ENCODE measurements at regions not wholly inside any gene's neighbourhood (a gene's known extent, or its start where the extent isn't known, plus 50 kb on each side); places are given as distances from the start of the nearest gene placed in this dataset.

DNA sequence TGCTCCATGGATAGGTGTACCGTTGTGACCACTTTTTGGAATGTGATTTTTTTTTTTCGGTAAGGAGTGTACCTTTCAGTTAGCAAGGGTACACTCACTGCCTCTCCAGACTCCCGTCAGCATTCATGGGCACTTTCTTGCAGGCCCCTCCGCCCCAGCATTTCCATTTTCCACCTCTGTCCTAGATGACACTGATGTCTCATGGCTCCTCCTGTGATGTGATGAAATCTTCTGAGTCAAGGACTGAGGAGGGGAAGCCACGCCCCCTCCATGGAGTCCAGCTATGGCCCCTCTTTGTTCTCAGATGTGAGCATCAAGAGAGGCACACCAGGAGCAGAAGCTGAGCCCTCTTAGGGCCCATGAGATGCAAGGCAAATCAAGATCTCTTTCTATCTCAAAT lies 61.8 kb downstream of the CTSL start:
- CTCF ChIA-PET = no interaction called here
- no peak overlapping the region for H3K27ac ChIP-seq (ENCODE audit: low read length)
- no peaks in the 10 kb centered on the region for H3K4me1 ChIP-seq (ENCODE audit: control insufficient read depth, insufficient read depth, low read length)
- ATAC-seq (no peak), DNase-seq (ENCODE audit: low read depth, low spot score) (no peak)
- no TSS peak for BruUV-seq (replicated peaks)
- in situ Hi-C loops (cut with HindIII; ENCODE audit: low pct_unique_long_range_greater_than_20kb, low sequenced_read_pairs) = no loop called here
- TF ChIP-seq, protein P1, sequence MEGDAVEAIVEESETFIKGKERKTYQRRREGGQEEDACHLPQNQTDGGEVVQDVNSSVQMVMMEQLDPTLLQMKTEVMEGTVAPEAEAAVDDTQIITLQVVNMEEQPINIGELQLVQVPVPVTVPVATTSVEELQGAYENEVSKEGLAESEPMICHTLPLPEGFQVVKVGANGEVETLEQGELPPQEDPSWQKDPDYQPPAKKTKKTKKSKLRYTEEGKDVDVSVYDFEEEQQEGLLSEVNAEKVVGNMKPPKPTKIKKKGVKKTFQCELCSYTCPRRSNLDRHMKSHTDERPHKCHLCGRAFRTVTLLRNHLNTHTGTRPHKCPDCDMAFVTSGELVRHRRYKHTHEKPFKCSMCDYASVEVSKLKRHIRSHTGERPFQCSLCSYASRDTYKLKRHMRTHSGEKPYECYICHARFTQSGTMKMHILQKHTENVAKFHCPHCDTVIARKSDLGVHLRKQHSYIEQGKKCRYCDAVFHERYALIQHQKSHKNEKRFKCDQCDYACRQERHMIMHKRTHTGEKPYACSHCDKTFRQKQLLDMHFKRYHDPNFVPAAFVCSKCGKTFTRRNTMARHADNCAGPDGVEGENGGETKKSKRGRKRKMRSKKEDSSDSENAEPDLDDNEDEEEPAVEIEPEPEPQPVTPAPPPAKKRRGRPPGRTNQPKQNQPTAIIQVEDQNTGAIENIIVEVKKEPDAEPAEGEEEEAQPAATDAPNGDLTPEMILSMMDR (IDR thresholded peaks at IDR 0.05) = no peak
- no peak for TF ChIP-seq TCF7L2 (IDR thresholded peaks at IDR 0.05; ENCODE audit: low read depth, low read length)
- TF ChIP-seq SIN3A (IDR thresholded peaks at IDR 0.05; ENCODE audit: borderline replicate concordance, insufficient read depth, low read depth, low read length) = no peak
- TF ChIP-seq, protein P2, sequence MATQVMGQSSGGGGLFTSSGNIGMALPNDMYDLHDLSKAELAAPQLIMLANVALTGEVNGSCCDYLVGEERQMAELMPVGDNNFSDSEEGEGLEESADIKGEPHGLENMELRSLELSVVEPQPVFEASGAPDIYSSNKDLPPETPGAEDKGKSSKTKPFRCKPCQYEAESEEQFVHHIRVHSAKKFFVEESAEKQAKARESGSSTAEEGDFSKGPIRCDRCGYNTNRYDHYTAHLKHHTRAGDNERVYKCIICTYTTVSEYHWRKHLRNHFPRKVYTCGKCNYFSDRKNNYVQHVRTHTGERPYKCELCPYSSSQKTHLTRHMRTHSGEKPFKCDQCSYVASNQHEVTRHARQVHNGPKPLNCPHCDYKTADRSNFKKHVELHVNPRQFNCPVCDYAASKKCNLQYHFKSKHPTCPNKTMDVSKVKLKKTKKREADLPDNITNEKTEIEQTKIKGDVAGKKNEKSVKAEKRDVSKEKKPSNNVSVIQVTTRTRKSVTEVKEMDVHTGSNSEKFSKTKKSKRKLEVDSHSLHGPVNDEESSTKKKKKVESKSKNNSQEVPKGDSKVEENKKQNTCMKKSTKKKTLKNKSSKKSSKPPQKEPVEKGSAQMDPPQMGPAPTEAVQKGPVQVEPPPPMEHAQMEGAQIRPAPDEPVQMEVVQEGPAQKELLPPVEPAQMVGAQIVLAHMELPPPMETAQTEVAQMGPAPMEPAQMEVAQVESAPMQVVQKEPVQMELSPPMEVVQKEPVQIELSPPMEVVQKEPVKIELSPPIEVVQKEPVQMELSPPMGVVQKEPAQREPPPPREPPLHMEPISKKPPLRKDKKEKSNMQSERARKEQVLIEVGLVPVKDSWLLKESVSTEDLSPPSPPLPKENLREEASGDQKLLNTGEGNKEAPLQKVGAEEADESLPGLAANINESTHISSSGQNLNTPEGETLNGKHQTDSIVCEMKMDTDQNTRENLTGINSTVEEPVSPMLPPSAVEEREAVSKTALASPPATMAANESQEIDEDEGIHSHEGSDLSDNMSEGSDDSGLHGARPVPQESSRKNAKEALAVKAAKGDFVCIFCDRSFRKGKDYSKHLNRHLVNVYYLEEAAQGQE (IDR thresholded peaks at IDR 0.05; ENCODE audit: insufficient read depth in 1 of 2, low read depth in 2 of 2, low read length in 1 of 2) = no peak
- TF ChIP-seq POLR2AphosphoS5 (IDR thresholded peaks at IDR 0.05; ENCODE audit: low read depth, low read length) = no peak
- H3K27me3 ChIP-seq (ENCODE audit: control insufficient read depth, insufficient read depth, low read length) = no peaks in the 10 kb centered on the region
- POLR2A ChIA-PET = no interaction called here
- H3K36me3 ChIP-seq (ENCODE audit: control insufficient read depth, insufficient read depth, low read length) = no peaks in the 10 kb centered on the region
- intact Hi-C loops (cut with micrococcal nuclease; ENCODE audit: unreplicated experiment) = no loop called here
- no peaks in the 10 kb centered on the region for H3K9me3 ChIP-seq (ENCODE audit: control insufficient read depth, insufficient read depth, low read depth, low read length)
- H3K4me3 ChIP-seq (ENCODE audit: low read depth in 2 of 2, low read length in 2 of 2) = no peak overlapping the region

DNA sequence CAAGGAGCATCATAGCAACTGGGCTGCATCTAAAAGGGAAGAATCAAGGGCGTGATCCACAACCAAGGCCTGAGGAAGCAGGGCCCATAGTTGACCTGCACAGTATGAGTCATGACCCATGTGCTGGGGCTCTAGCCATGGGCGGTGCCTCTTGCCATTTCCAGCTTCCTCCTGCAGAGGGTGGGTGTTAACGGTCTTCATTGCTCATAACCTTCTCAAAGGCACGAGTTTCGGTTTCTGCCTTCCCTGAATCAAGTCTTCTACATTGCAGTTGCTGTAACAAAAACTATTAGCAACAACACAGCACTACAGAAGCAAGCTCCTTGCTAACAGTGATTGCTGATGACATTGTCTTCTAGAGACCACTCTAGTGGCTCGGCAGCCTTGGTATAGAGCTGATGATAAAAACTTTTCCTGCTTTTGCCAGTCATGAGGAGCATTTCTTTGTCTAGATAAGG lies 66.9 kb downstream of the CTSL start:
- ATAC-seq (no peak), DNase-seq (ENCODE audit: low read depth, low spot score) (no peak)
- no peaks in the 10 kb centered on the region for H3K4me1 ChIP-seq (ENCODE audit: control insufficient read depth, insufficient read depth, low read length)
- no peak overlapping the region for H3K27ac ChIP-seq (ENCODE audit: low read length)
- BruUV-seq (replicated peaks) = no TSS peak
- CTCF ChIA-PET = no interaction called here
- no peaks in the 10 kb centered on the region for H3K36me3 ChIP-seq (ENCODE audit: control insufficient read depth, insufficient read depth, low read length)
- POLR2A ChIA-PET = no interaction called here
- no peaks in the 10 kb centered on the region for H3K9me3 ChIP-seq (ENCODE audit: control insufficient read depth, insufficient read depth, low read depth, low read length)
- intact Hi-C loops (cut with micrococcal nuclease; ENCODE audit: unreplicated experiment) (no loop called here), in situ Hi-C loops (cut with HindIII; ENCODE audit: low pct_unique_long_range_greater_than_20kb, low sequenced_read_pairs) (no loop called here)
- TF ChIP-seq, protein P1 (IDR thresholded peaks at IDR 0.05) = no peak
- TF ChIP-seq, protein P2 (IDR thresholded peaks at IDR 0.05; ENCODE audit: insufficient read depth in 1 of 2, low read depth in 2 of 2, low read length in 1 of 2) = no peak
- no peak for TF ChIP-seq POLR2AphosphoS5 (IDR thresholded peaks at IDR 0.05; ENCODE audit: low read depth, low read length)
- no peak for TF ChIP-seq SIN3A (IDR thresholded peaks at IDR 0.05; ENCODE audit: borderline replicate concordance, insufficient read depth, low read depth, low read length)
- TF ChIP-seq TCF7L2 (IDR thresholded peaks at IDR 0.05; ENCODE audit: low read depth, low read length) = no peak
- H3K4me3 ChIP-seq (ENCODE audit: low read depth in 2 of 2, low read length in 2 of 2) = no peak overlapping the region
- no peaks in the 10 kb centered on the region for H3K27me3 ChIP-seq (ENCODE audit: control insufficient read depth, insufficient read depth, low read length)

All from Panc1 (cell line).